IMR-90 (cell line): ENCODE measurements at regions not wholly inside any gene's neighbourhood (a gene's known extent, or its start where the extent isn't known, plus 50 kb on each side); places are given as distances from the start of the nearest gene placed in this dataset.

Experiments used
- ATAC-seq: fragments of 200-7000 bp; cut with Tn5 transposase; 2 replicates; pipeline ENCODE4 v1.9.1; 2020; ENCODE audit warnings: low read depth, mild to moderate bottlenecking, moderate library complexity
- BruUV-seq: library from RNA; stranded (reverse); fragments of 400-500 nt; replicated peaks from 2 replicates; lab custom pipeline; 2021; lab: Mats Ljungman, UMichigan
- CTCF ChIA-PET: fragments of 300-600 bp; formaldehyde crosslinking; extraction: SDS; loops from one replicate; lab custom pipeline; 2021; ENCODE audit warnings: antibody characterized with exemption; lab: Yijun Ruan, JAX
- POLR2A ChIA-PET: fragments of 300-600 bp; sonication (Branson Sonifier 250); formaldehyde crosslinking; loops from one replicate; lab custom pipeline; 2022; ENCODE audit warnings: antibody characterized with exemption; ENCODE audit not compliant: unreplicated experiment; lab: Charles Lee
- DNase-seq: peaks from one replicate; pipeline ENCODE4 v3.0.0; 2013
- H2AFZ ChIP-seq: replicated peaks from 2 replicates; pipeline ENCODE3; 2013; ENCODE audit warnings: low read length, mild to moderate bottlenecking; ENCODE audit not compliant: poor library complexity
- H2AK5ac ChIP-seq: 2 replicates; pipeline ENCODE4 v1.6.1; 2013; ENCODE audit warnings: low read depth, low read length, inconsistent platforms
- H2AK9ac ChIP-seq: replicated peaks from 2 replicates; pipeline ENCODE3; 2013; ENCODE audit warnings: mild to moderate bottlenecking, low read depth, low read length, moderate library complexity; ENCODE audit not compliant: poor library complexity
- H2BK120ac ChIP-seq: 2 replicates; pipeline ENCODE4 v1.6.1; 2013; ENCODE audit warnings: low read depth, low read length, inconsistent platforms
- H2BK15ac ChIP-seq: 3 replicates; pipeline ENCODE4 v1.6.1; 2013; ENCODE audit warnings: low read depth, low read length, inconsistent platforms
- H2BK20ac ChIP-seq: 2 replicates; pipeline ENCODE4 v1.6.1; 2013; ENCODE audit warnings: low read depth, mild to moderate bottlenecking, inconsistent platforms, low read length, moderate library complexity
- H2BK5ac ChIP-seq: 2 replicates; pipeline ENCODE4 v1.6.1; 2013; ENCODE audit warnings: mild to moderate bottlenecking, low read depth, low read length, inconsistent platforms; ENCODE audit not compliant: poor library complexity, severe bottlenecking
- H3K14ac ChIP-seq: replicated peaks from 2 replicates; pipeline ENCODE4 v1.6.1; 2013; ENCODE audit warnings: low read depth, low read length, inconsistent platforms
- H3K18ac ChIP-seq: 2 replicates; pipeline ENCODE4 v1.6.1; 2013; ENCODE audit warnings: low read depth, low read length, control low read depth
- H3K23ac ChIP-seq: 2 replicates; pipeline ENCODE4 v1.6.1; 2013; ENCODE audit warnings: low read depth, low read length, inconsistent platforms
- H3K27ac ChIP-seq: 2 replicates; pipeline ENCODE4 v1.5.1; 2013; ENCODE audit warnings: mild to moderate bottlenecking, control low read depth, low read length; ENCODE audit not compliant: insufficient read depth
- H3K27me3 ChIP-seq: 2 replicates; pipeline ENCODE4 v1.6.1; 2013; ENCODE audit warnings: low read length; ENCODE audit not compliant: control insufficient read depth, insufficient read depth
- H3K36me3 ChIP-seq: 2 replicates; pipeline ENCODE4 v1.6.1; 2013; ENCODE audit warnings: low read length, mixed read lengths; ENCODE audit not compliant: control insufficient read depth, insufficient read depth
- H3K4ac ChIP-seq: 2 replicates; pipeline ENCODE4 v1.6.1; 2013; ENCODE audit warnings: low read depth, low read length, inconsistent platforms
- H3K4me1 ChIP-seq: 2 replicates; pipeline ENCODE4 v1.6.1; 2013; ENCODE audit warnings: low read length, mixed read lengths; ENCODE audit not compliant: control insufficient read depth, insufficient read depth
- H3K4me2 ChIP-seq: 2 replicates; pipeline ENCODE4 v1.6.1; 2013; ENCODE audit warnings: low read depth, mild to moderate bottlenecking, control low read depth, low read length, moderate library complexity
- H3K4me3 ChIP-seq: 2 replicates; pipeline ENCODE4 v1.5.1; 2013; ENCODE audit warnings: low read depth, mild to moderate bottlenecking, control low read depth, low read length, moderate library complexity; ENCODE audit not compliant: insufficient read depth
- H3K56ac ChIP-seq: 2 replicates; pipeline ENCODE4 v1.6.1; 2013; ENCODE audit warnings: low read length, inconsistent platforms; ENCODE audit not compliant: insufficient read depth; ENCODE audit errors: extremely low read depth
- H3K79me1 ChIP-seq, 2 experiments: 2 replicates each; pipeline ENCODE4 v1.6.1; 2013; ENCODE audit warnings: low read length in 2 of 2, inconsistent platforms in 1 of 2, low read depth in 1 of 2
- H3K9ac ChIP-seq: 2 replicates; pipeline ENCODE4 v1.6.1; 2013; ENCODE audit warnings: low read depth, low read length, control low read depth
- H3K9me1 ChIP-seq: 2 replicates; pipeline ENCODE4 v1.6.1; 2013; ENCODE audit warnings: low read length, inconsistent platforms; ENCODE audit not compliant: insufficient read depth
- H3K9me3 ChIP-seq: 2 replicates; pipeline ENCODE4 v1.6.1; 2013; ENCODE audit warnings: low read length; ENCODE audit not compliant: control insufficient read depth, insufficient read depth
- H4K20me1 ChIP-seq: 2 replicates; pipeline ENCODE4 v1.6.1; 2013; ENCODE audit warnings: low read length, inconsistent platforms; ENCODE audit not compliant: insufficient read depth
- H4K5ac ChIP-seq: 2 replicates; pipeline ENCODE4 v1.6.1; 2013; ENCODE audit warnings: mild to moderate bottlenecking, low read depth, low read length, control low read depth
- H4K8ac ChIP-seq, 2 experiments: 2 replicates each; pipeline ENCODE4 v1.6.1; 2013; ENCODE audit warnings: low read depth in 2 of 2, low read length in 2 of 2, control low read depth in 1 of 2, inconsistent platforms in 1 of 2
- H4K91ac ChIP-seq: 2 replicates; pipeline ENCODE4 v1.6.1; 2013; ENCODE audit warnings: low read depth, low read length, inconsistent platforms; ENCODE audit not compliant: insufficient read depth
- BHLHE40 ChIP-seq: fragments of 150-350 bp; IDR thresholded peaks from 2 replicates; pipeline ENCODE4 v1.6.1; 2016; ENCODE audit warnings: mild to moderate bottlenecking, low read depth, low read length
- CEBPB ChIP-seq: IDR thresholded peaks from 2 replicates; pipeline ENCODE4 v1.6.1; 2012; ENCODE audit warnings: low read depth, low read length, improper control_type of control experiment
- CHD1 ChIP-seq: IDR thresholded peaks from 2 replicates; pipeline ENCODE4 v1.6.1; 2012; ENCODE audit warnings: low read depth, low read length, improper control_type of control experiment
- FOS ChIP-seq: fragments of 150-350 bp; IDR thresholded peaks from 2 replicates; pipeline ENCODE4 v1.6.1; 2016; ENCODE audit warnings: low read depth, low read length
- MAFK ChIP-seq: IDR thresholded peaks from 2 replicates; pipeline ENCODE4 v1.6.1; 2012; ENCODE audit warnings: low read depth, low read length, improper control_type of control experiment
- MAZ ChIP-seq: IDR thresholded peaks from 2 replicates; pipeline ENCODE4 v1.6.1; 2012; ENCODE audit warnings: low read depth, mild to moderate bottlenecking, low read length, improper control_type of control experiment, moderate library complexity, borderline replicate concordance
- MXI1 ChIP-seq: IDR thresholded peaks from 2 replicates; pipeline ENCODE4 v1.6.1; 2012; ENCODE audit warnings: low read depth, mild to moderate bottlenecking, low read length, moderate library complexity, borderline replicate concordance
- NFE2L2 ChIP-seq: fragments of 150-350 bp; IDR thresholded peaks from 2 replicates; pipeline ENCODE4 v1.6.1; 2016; ENCODE audit warnings: low read depth, mild to moderate bottlenecking, low read length
- POLR2A ChIP-seq: IDR thresholded peaks from 2 replicates; pipeline ENCODE4 v1.6.1; 2012; ENCODE audit warnings: mild to moderate bottlenecking, low read depth, low read length
- RAD21 ChIP-seq: IDR thresholded peaks from 2 replicates; pipeline ENCODE4 v1.6.1; 2012; ENCODE audit warnings: low read length, improper control_type of control experiment
- RCOR1 ChIP-seq: IDR thresholded peaks from 2 replicates; pipeline ENCODE4 v1.6.1; 2012; ENCODE audit warnings: mild to moderate bottlenecking, low read length, improper control_type of control experiment; ENCODE audit not compliant: insufficient replicate concordance
- RFX5 ChIP-seq: IDR thresholded peaks from 2 replicates; pipeline ENCODE4 v1.8.0; 2012; ENCODE audit warnings: low read depth, mild to moderate bottlenecking, low read length, moderate library complexity
- SMC3 ChIP-seq: fragments of 150-350 bp; IDR thresholded peaks from 2 replicates; pipeline ENCODE4 v1.6.1; 2016; ENCODE audit warnings: low read depth, mild to moderate bottlenecking, antibody characterized with exemption, low read length, moderate library complexity
- WGBS, 2 experiments: methylation state at CpG; one replicate each; pipeline versions ENCODE4 v1.1.5 to v1.1.7; 2013; ENCODE audit warnings: missing lambda C conversion rate in 2 of 2; ENCODE audit not compliant: insufficient read length in 1 of 2; ENCODE audit errors: extremely low coverage in 2 of 2; 5-methylcytosine and 5-hydroxymethylcytosine counted together
- dilution Hi-C: fragments of 300-500 bp; cut with HindIII; formaldehyde crosslinking; loops from one replicate; pipeline ENCODE4 v1.14.3; 2018; ENCODE audit warnings: low sequenced_read_pairs; ENCODE audit not compliant: unreplicated experiment
- in situ Hi-C: fragments of 300-500 bp; cut with MboI; formaldehyde crosslinking; loops from 3 replicates; pipeline ENCODE4 v1.14.3; 2019; ENCODE audit warnings: low sequenced_read_pairs, inconsistent platforms, mixed read lengths
- intact Hi-C: fragments of 100-400 bp; cut with micrococcal nuclease; formaldehyde crosslinking; loops from 2 replicates; pipeline ENCODE4 v1.10.0; 2022
- TF ChIP-seq, protein P1 (sequence below): fragments of 150-350 bp; IDR thresholded peaks from 2 replicates; pipeline ENCODE4 v1.6.1; 2016; ENCODE audit warnings: low read depth, mild to moderate bottlenecking, low read length, moderate library complexity, borderline replicate concordance
- TF ChIP-seq, protein P2 (sequence below): fragments of 150-350 bp; IDR thresholded peaks from 2 replicates; pipeline ENCODE4 v1.6.1; 2017; ENCODE audit warnings: mild to moderate bottlenecking, antibody characterized with exemption, low read length, low read depth
- TF ChIP-seq, protein P3 (sequence below): conservative IDR thresholded peaks from 2 replicates; pipeline ENCODE4 v1.5.1; 2012; ENCODE audit warnings: mild to moderate bottlenecking, low read depth, low read length, improper control_type of control experiment

DNA sequence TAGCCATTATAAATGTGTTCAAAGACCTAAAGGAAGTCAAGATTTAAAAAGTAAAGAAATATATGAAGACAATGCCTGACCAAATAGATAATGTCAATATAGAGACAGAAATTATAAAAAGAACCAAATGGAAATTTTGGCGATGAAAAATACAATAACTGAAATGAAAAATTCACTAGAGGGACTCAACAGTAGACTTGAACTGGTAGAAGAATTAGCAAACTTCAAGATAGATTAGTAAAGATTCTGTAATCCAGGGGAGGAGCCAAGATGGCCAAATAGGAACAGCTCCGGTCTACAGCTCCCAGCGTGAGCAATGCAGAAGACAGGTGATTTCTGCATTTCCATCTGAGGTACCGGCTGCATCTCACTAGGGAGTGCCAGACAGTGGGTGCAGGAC lies 433.2 kb downstream of the HINT1 start:
- Histone ChIP-seq H3K9me3 (peaks cover 8% of the 10 kb centered on the region), H3K14ac (no peak overlapping the region), H2AK5ac (no peak overlapping the region), H3K4me1 (no peaks in the 10 kb centered on the region), H2AFZ (no peak overlapping the region), H4K8ac (no peak overlapping the region), H2BK5ac (no peak overlapping the region), H3K4ac (no peak overlapping the region), H3K79me1 (no peaks in the 10 kb centered on the region), H3K27me3 (no peaks in the 10 kb centered on the region), H3K18ac (no peak overlapping the region), H2AK9ac (no peak overlapping the region), H3K36me3 (no peaks in the 10 kb centered on the region), H4K91ac (no peak overlapping the region), H3K4me2 (no peak overlapping the region), H3K56ac (no peak overlapping the region), H4K5ac (no peak overlapping the region), H2BK20ac (no peak overlapping the region), H3K9me1 (no peaks in the 10 kb centered on the region), H3K27ac (no peak overlapping the region), H2BK120ac (no peak overlapping the region), H3K9ac (no peak overlapping the region), H3K4me3 (no peak overlapping the region), H4K20me1 (no peaks in the 10 kb centered on the region), H2BK15ac (no peak overlapping the region), H3K23ac (no peak overlapping the region)
- TF ChIP-seq POLR2A (no peak), RCOR1 (no peak), MAFK (no peak), NFE2L2 (no peak), RFX5 (no peak), SMC3 (no peak), BHLHE40 (no peak), FOS (no peak), MXI1 (no peak), CHD1 (no peak), CEBPB (no peak), RAD21 (no peak), MAZ (no peak)
- TF ChIP-seq, protein P1, sequence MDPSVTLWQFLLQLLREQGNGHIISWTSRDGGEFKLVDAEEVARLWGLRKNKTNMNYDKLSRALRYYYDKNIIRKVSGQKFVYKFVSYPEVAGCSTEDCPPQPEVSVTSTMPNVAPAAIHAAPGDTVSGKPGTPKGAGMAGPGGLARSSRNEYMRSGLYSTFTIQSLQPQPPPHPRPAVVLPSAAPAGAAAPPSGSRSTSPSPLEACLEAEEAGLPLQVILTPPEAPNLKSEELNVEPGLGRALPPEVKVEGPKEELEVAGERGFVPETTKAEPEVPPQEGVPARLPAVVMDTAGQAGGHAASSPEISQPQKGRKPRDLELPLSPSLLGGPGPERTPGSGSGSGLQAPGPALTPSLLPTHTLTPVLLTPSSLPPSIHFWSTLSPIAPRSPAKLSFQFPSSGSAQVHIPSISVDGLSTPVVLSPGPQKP: no peak
- TF ChIP-seq, protein P2, sequence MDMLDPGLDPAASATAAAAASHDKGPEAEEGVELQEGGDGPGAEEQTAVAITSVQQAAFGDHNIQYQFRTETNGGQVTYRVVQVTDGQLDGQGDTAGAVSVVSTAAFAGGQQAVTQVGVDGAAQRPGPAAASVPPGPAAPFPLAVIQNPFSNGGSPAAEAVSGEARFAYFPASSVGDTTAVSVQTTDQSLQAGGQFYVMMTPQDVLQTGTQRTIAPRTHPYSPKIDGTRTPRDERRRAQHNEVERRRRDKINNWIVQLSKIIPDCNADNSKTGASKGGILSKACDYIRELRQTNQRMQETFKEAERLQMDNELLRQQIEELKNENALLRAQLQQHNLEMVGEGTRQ: no peak
- TF ChIP-seq, protein P3, sequence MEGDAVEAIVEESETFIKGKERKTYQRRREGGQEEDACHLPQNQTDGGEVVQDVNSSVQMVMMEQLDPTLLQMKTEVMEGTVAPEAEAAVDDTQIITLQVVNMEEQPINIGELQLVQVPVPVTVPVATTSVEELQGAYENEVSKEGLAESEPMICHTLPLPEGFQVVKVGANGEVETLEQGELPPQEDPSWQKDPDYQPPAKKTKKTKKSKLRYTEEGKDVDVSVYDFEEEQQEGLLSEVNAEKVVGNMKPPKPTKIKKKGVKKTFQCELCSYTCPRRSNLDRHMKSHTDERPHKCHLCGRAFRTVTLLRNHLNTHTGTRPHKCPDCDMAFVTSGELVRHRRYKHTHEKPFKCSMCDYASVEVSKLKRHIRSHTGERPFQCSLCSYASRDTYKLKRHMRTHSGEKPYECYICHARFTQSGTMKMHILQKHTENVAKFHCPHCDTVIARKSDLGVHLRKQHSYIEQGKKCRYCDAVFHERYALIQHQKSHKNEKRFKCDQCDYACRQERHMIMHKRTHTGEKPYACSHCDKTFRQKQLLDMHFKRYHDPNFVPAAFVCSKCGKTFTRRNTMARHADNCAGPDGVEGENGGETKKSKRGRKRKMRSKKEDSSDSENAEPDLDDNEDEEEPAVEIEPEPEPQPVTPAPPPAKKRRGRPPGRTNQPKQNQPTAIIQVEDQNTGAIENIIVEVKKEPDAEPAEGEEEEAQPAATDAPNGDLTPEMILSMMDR: no peak
- WGBS, 2 experiments: 79% methylated on average over 3 of the region's 4 CpGs; no CpG with 5 or more reads in 1 of the 2 experiments
- BruUV-seq: no TSS peak
- DNase-seq (no peak), ATAC-seq (no peak)
- dilution Hi-C loops: no loop called here
- in situ Hi-C loops: no loop called here
- intact Hi-C loops: no loop called here
- CTCF ChIA-PET: no interaction called here
- POLR2A ChIA-PET: no interaction called here
